ENCODE measurements at regions not wholly inside any gene's neighbourhood (a gene's known extent, or its start where the extent isn't known, plus 50 kb on each side); places are given as distances from the start of the nearest gene placed in this dataset.

GRCh38 chr4:99712099-99712498 is 54.5 kb upstream of the C4orf54 start:
- DNase-seq = no peak

GRCh38 chr4:99711657-99712056 is 54.0 kb upstream of the C4orf54 start:
- DNase-seq = no peak

- DNase-seq = no peak
Measured at GRCh38 chr4:99710681-99711345, 53.2 kb upstream of the C4orf54 start.

GRCh38 chr4:99710020-99710419 is 52.4 kb upstream of the C4orf54 start:
- DNase-seq = no peak

GRCh38 chr4:99708551-99708950 is 50.9 kb upstream of the C4orf54 start:
- DNase-seq = no peak
